NCI-H1694 treated with DMSO at 0.1 percent for 48 hours (cell line): ENCODE measurements at regions not wholly inside any gene's neighbourhood (a gene's known extent, or its start where the extent isn't known, plus 50 kb on each side); places are given as distances from the start of the nearest gene placed in this dataset.

Experiments used
- DNase-seq: peaks from one replicate; lab custom pipeline; 2025; lab: John Stamatoyannopoulos, UW

DNA sequence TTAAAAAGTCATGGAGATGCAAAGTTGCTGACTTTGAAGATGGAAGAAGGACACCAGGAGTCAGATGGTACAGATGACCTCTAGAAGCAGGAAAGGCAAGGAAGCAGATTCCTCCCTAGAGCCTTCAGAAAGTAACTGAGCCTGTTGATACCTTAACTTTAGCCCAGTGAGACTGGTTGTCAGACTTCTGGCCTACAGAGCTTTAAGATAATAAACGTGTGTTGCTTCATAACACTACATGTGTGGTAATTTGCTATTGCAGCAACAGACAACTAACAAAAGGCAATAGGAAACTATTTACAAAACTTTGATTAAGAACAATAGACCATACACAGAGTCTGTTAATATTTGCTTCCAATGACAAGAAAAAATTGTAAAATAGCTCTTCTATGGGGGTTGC, 102.0 kb upstream of the USP38 start:
- no peak for DNase-seq

DNA sequence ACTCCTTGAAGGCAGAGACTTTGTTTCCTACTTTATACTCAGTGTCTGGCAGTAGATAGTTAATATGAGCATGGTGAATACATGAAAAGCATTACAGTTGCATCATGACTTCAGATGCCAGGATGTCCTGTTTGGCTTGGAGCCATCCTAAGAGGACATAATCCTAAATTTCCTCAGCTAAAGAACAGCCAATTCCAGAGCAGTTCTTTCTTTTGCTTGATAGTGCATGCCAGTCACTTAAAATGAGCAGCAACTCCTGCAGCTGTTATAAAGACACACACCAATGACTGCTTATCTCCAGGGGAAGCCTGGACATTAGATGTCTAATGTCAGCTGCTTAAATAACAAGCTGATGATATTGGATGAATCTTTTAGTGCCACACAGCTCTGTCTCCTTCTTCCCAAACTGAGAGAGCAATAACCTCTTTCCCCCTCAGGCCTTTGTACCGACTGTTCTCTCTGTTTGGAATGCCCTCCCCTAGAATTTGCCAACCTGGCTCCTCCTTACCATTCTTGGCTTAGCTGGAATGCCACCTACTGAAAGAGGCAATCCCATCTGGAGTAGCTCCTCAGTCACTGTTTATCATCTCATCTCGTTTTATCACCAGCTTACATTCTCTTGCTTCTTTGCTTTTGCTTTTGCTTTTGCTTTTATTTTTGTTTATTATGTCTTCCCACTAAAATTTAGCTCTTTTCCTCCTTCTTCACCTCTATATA, 100.8 kb upstream of the USP38 start:
- no peak for DNase-seq

DNA sequence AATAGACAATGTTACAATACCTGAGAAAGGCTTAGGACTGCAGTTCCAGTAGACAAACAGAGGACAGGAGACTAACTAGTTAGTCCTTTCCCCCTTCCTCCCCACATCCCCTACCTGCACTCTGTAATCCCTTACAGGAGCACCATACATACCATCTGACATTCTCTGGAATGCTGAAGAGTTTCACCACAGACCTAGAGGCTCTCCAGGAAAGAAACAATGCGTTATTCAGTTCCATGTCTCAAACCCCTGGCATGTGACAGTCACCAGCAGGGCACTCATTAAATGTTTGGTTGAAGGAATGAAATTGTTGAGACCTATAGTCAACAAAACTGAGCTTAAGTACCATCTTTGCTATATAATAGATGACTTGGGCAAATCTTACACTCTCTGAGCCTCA, 100.2 kb upstream of the USP38 start:
- DNase-seq, result no peak

DNA sequence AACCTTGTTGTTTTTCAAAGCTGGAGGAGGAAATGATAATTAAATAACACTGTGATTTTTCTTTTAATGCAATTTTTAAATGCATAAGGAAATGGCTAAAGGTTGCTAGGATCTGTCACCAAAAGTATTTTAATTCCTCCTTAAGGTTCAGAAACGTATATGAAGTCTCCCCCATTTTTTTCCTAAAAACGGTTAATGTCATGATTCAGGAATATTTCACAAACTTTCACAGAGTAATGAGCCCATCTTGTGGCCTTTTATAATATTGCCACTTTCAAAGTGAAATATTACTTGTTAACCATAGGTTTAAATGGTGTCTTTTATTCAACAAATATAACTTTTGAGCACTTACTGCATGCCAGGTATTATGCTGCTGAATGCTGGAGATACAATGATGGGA, 99.5 kb upstream of the USP38 start:
- DNase-seq, result no peak

DNA sequence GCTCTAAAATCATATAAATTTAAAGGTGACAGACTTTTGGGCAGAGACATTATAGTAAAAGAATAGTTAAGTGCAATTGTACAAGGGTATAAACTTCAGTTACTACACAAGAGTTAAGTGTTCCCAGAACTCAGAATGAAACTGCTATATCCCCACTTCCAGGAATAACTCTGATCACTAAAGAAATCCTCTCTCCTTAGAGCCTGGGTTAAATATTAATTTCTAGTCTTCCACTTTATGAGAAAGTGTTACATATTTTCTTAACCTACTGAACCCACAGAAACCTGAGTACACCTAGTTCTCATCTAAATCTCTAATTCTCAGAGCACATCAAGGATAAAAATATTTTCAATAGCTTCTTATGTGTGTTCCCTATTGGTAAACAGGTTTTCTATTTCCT, 99.1 kb upstream of the USP38 start:
- no peak for DNase-seq

DNA sequence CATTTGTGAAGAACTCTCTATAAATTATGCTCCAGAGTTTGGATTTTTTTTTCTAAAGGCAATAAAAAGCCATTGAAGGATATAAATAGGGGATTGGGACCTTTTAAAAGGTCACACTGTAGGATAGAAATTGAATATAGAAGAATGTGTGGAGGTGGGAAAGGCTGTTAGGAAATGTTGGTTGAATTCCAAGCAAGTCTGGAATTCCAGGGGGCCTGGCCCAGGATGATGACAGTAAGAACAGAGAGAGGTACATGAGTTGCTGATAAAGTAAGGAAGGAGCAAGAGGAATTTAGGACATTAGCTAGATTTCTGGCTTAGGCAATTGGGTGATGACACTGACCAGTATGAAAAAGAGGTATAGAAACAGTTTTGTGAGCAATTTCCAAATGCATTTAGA, 95.4 kb upstream of the USP38 start:
- DNase-seq, result no peak

DNA sequence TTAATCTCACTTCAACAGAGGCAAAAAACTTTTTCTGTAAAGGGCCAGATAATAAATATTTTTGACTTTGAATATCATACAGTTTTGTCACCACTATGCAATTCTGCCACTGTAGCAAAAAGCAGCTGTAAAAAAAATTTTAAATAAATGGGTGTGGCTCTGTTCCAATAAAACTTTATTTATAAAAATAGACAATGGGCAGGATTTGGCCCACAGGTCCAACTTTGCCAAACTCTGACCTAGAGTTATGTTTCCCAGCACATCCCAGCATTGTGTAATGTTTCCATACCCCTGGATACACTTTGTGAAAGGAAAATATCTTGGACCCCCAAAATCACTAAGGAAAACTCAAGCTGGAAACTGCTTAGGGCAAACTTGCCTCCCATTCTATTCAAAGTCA, 94.9 kb upstream of the USP38 start:
- DNase-seq, result no peak

DNA sequence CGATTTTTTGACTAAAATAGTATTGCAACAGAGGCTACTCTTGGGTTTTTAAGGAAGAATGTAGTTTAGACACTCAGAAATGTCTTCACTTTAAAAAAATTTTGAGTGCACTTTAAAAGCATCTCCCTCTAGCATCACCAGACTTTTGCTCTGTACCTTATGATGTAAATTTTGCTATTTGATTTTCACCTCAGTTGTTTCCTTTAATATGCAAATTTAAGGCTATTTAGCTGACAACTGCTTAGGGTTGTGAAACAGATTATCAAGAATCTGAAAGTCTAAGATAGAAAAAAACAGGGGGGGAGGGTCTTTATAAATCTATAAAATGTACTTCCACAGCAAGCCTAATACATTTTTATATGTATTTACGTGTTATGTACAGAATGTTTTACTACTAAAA, 92.9 kb upstream of the USP38 start:
- DNase-seq, result no peak

DNA sequence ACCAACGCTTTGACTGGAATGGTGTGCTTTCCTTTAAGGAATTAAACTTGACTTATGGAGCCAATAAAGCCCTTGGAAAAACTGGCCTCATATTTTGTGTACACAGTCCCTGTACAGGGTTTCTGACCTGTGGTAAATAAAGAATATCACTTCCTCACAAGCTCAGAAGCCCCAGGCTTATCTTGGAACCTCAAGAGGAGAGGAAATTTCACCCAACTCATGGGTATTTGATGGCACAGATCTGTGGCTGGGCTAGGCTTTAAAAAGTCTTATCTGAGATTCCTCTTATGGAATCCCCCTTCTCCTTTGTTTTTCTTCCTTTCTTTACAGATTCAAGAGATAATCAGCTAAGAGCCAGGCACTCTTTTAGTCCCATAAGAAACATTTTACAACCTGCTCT, 89.3 kb upstream of the USP38 start:
- DNase-seq, result no peak

DNA sequence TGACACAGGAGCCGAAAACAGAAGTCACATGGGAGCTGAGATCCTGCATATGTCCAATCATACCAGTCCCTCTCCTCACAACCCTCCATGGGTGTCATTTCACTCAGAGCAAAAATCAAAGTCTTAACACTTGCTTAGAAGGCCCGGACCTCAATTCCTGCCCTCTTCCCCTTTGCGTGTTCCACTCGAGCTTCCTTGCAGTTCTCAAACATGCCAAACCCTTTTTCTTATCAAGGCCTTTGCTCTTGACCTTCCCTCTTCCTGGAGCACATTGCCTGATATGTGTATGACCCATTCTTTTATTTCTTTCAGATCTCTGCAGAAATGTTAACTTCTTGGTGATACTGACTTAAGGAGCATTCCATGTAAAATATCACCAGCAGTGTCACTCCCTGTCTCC, 87.0 kb upstream of the USP38 start:
- no peak for DNase-seq

DNA sequence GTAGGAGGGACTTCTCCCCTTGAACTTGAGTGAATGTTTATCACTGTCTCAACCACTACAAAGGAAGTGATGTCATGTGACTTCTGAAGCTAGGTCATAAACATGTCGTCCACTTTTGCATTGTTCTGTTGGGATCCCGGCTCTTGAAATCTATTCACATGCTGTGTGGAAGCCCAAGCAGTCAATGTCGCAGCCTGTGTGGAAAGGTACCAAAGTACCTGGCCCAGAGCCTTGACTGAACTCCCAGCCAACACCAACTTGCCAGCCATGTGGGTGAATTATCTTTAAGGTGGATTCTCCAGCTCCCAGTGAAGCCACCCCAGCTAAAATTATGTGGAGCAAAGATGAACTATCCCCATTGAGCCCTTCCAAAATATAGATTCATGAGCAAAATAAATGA, 85.0 kb upstream of the USP38 start:
- DNase-seq, result no peak

DNA sequence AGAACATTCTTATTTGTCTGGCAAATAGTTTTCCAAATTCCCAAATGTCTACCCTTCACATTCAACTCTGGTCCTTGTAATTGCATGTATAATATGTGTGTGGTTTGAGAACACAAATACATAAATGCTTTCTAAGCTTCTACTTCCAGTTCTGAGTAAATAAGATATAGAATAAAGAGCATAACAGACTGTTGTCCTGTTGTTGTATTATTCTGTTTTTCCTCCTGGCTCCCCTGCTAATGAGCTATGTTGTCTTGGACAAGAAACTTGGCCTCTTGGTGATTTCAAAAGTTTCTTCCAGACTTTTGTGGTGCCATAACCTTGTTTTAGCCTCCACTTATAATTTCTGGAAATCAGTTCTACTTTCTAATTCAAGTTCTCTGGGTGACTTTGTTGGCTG, 75.3 kb upstream of the USP38 start:
- DNase-seq, result no peak

DNA sequence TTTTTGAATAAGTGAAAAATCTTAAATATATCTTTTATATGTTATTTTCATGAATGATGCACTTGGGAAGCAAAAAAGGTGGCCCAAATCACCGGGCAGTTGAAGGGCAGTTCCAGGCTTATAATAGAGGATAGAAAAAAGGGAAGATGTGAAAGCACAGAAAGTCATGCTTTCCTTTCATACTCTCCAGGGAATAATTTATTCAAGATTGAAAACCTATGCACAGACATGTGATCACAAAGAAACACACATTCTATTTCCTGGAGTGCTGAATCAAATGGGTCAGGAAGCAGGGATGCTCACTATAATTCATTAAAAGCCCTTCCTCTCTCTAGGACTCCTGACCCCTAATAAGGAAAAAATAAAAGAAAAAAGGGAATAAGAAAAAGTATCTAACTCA, 66.1 kb upstream of the USP38 start:
- no peak for DNase-seq

DNA sequence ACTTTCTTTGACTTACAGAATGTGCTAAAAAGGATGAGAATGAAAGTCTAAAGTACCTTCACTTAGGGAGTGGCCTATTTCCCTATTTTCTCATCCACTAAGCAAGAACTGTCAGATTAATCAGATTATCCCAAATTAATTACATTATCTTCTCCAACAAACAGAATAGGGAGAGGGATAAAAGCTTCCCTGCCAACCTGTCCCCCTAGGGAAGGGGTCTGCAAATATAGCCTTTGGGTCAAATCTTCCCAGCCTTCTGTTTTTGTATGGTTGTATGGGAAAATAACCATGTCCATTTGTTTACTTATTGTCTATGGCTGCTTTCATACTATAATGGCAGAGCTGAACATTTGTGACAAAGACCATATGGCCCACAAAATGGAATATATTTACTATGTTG, 57.1 kb upstream of the USP38 start:
- no peak for DNase-seq

DNA sequence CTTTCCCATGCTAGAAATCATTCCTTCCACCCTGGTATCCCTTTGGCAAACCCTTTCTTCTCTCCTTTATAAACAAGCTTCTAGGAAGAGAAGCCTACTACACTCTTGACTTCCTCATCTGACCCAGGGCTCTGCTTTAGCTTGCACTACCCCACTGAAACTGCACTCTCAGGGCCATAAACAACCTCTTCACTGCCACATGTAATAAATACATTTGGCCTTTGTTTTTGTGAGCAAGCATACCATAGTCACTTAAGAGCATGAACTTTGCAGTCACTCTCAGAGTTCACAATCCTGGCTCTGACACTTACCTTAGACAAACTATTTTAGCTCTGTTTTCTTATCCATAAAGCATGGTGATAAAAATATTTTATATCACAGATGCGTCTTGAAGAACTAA, 50.7 kb upstream of the USP38 start:
- no peak for DNase-seq
